ENCODE measurements at regions not wholly inside any gene's neighbourhood (a gene's known extent, or its start where the extent isn't known, plus 50 kb on each side); places are given as distances from the start of the nearest gene placed in this dataset.

GRCh38 chr22:22746061-22746962 lies 101.9 kb downstream of the GGTLC2 start:
- no peak for FAIRE-seq
- intact Hi-C loops (cut with micrococcal nuclease; ENCODE audit: unreplicated experiment) (no loop called here), in situ Hi-C loops (cut with HindIII; ENCODE audit: extremely low pct_ligation_motif_present, low pct_unique_long_range_greater_than_20kb) (no loop called here)
- H3K4me2 ChIP-seq (ENCODE audit: low read depth, low read length) = no peak overlapping the region
- no peak; the same call in 1 of the 3 replicates for ATAC-seq
- no peak for DNase-seq (ENCODE audit: low spot score)
- no peaks in the 10 kb centered on the region for H3K9me3 ChIP-seq (ENCODE audit: low read length)
- H2AFZ ChIP-seq (ENCODE audit: low read length) = no peak overlapping the region
- no peaks in the 10 kb centered on the region; the same call in 1 of the 2 replicates for H4K20me1 ChIP-seq (ENCODE audit: insufficient read depth, low read length)
- H3K27me3 ChIP-seq (ENCODE audit: control insufficient read depth in 1 of 2, insufficient read depth in 2 of 2, low read length in 2 of 2) = peaks cover 0 to 11% of the 10 kb centered on the region in 2 experiments; a peak in 3 of 5 replicates
- 23% methylated on average over 4 of the region's 11 CpGs for whole genome bisulfite sequencing (ENCODE audit: low lambda C conversion rate)
- H3K36me3 ChIP-seq (replicated peaks in 1 of 2; ENCODE audit: control insufficient read depth in 1 of 2, insufficient read depth in 2 of 2, low read length in 2 of 2) = no peaks in the 10 kb centered on the region
- no peaks in the 10 kb centered on the region for H3K79me2 ChIP-seq (ENCODE audit: insufficient read depth, low read length)
- CTCF ChIA-PET (ENCODE audit: low intra/inter-chr PET ratio, low total read pairs) = no interaction called here
- H3K4me1 ChIP-seq (ENCODE audit: insufficient read depth, low read length) = no peaks in the 10 kb centered on the region
- no peak for TF ChIP-seq AGO2 (optimal IDR thresholded peaks at IDR 0.05; ENCODE audit: low read depth, low read length)
- no peak for TF ChIP-seq ZNF691 (CRISPR knock-in tag; IDR thresholded peaks at IDR 0.05; ENCODE audit: borderline replicate concordance, low read depth)
- TF ChIP-seq ZBTB7B (CRISPR knock-in tag; IDR thresholded peaks at IDR 0.05) = no peak
- TF ChIP-seq TFDP2 (CRISPR knock-in tag; IDR thresholded peaks at IDR 0.05) = no peak
- TF ChIP-seq ZNF33A (CRISPR knock-in tag; IDR thresholded peaks at IDR 0.05; ENCODE audit: borderline replicate concordance) = no peak
- TF ChIP-seq ZSCAN5A (CRISPR knock-in tag; IDR thresholded peaks at IDR 0.05; ENCODE audit: borderline replicate concordance) = no peak
- TF ChIP-seq ZNF552 (CRISPR knock-in tag; IDR thresholded peaks at IDR 0.05; ENCODE audit: borderline replicate concordance) = no peak
- TF ChIP-seq ZNF816 (CRISPR knock-in tag; IDR thresholded peaks at IDR 0.05; ENCODE audit: borderline replicate concordance) = no peak
- no peak for TF ChIP-seq GFI1 (CRISPR knock-in tag; IDR thresholded peaks at IDR 0.05; ENCODE audit: borderline replicate concordance)
- TF ChIP-seq SIX1 (CRISPR knock-in tag; IDR thresholded peaks at IDR 0.05; ENCODE audit: borderline replicate concordance) = no peak
- TF ChIP-seq SKIL (CRISPR knock-in tag; IDR thresholded peaks at IDR 0.05; ENCODE audit: borderline replicate concordance) = no peak
- no peak for TF ChIP-seq SCMH1 (CRISPR knock-in tag; IDR thresholded peaks at IDR 0.05; ENCODE audit: borderline replicate concordance)
- TF ChIP-seq ZNF557 (CRISPR knock-in tag; IDR thresholded peaks at IDR 0.05) = no peak
- TF ChIP-seq ZNF607 (CRISPR knock-in tag; IDR thresholded peaks at IDR 0.05; ENCODE audit: borderline replicate concordance) = no peak
- no TSS peak for BruUV-seq (replicated peaks)
- no peak overlapping the region for H3K4me3 ChIP-seq (replicated peaks in 1 of 3; ENCODE audit: insufficient read depth in 1 of 3, low read depth in 2 of 3, low read length in 3 of 3)
- H3K9ac ChIP-seq (ENCODE audit: insufficient read depth, low read depth, low read length) = no peak overlapping the region
- no peak overlapping the region for H3K27ac ChIP-seq (ENCODE audit: extremely low read length, insufficient read depth, low read length)
- POLR2A ChIA-PET = no interaction called here

All from HepG2 (cell line).